Neutrophil (primary cell): ENCODE measurements at regions not wholly inside any gene's neighbourhood (a gene's known extent, or its start where the extent isn't known, plus 50 kb on each side); places are given as distances from the start of the nearest gene placed in this dataset.

ENCODE experiments used
- H3K27ac ChIP-seq: fragments of 200-600 bp; sonication (generic); 2 replicates; pipeline ENCODE4 v1.5.1; 2016; ENCODE audit warnings: mild to moderate bottlenecking, moderate library complexity
- H3K27me3 ChIP-seq: fragments of 200-600 bp; sonication (generic); 2 replicates; pipeline ENCODE4 v1.6.0; 2016; ENCODE audit warnings: mild to moderate bottlenecking
- H3K36me3 ChIP-seq: fragments of 200-600 bp; sonication (generic); 2 replicates; pipeline ENCODE4 v1.5.1; 2017
- H3K4me1 ChIP-seq, 2 experiments: fragments of 200-600 bp in 1 of 2; sonication (generic) in 1 of 2; 1 replicate in 1 of 2; 2 replicates in 1 of 2; pipeline versions ENCODE4 v1.5.1 to v1.6.1; 2013 to 2016; ENCODE audit warnings: low read depth in 1 of 2, low read length in 1 of 2, mild to moderate bottlenecking in 1 of 2, moderate library complexity in 1 of 2; ENCODE audit not compliant: control insufficient read depth in 1 of 2, insufficient read depth in 1 of 2
- H3K4me3 ChIP-seq, 2 experiments: fragments of 200-600 bp in 1 of 2; sonication (generic) in 1 of 2; 1 replicate in 1 of 2; 2 replicates in 1 of 2; pipeline ENCODE4 v1.5.1; 2013 to 2016; ENCODE audit warnings: low read depth in 1 of 2, low read length in 1 of 2, mild to moderate bottlenecking in 1 of 2, moderate library complexity in 1 of 2
- H3K9me3 ChIP-seq: fragments of 200-600 bp; sonication (generic); 2 replicates; pipeline ENCODE4 v1.5.1; 2016
- CTCF ChIP-seq: fragments of 200-600 bp; sonication (generic); IDR thresholded peaks from 2 replicates; pipeline ENCODE4 v1.5.1; 2016; ENCODE audit warnings: antibody characterized with exemption

GRCh38 chr22:19652316-19652715 lies 62.0 kb upstream of the SEPTIN5 start:
- no peak overlapping the region for H3K4me3 ChIP-seq
- H3K27me3 ChIP-seq: no peaks in the 10 kb centered on the region
- TF ChIP-seq CTCF: no peak
- no peaks in the 10 kb centered on the region for H3K4me1 ChIP-seq
- peaks cover 21% of the 10 kb centered on the region for H3K9me3 ChIP-seq
- no peaks in the 10 kb centered on the region for H3K36me3 ChIP-seq
- H3K27ac ChIP-seq: no peak overlapping the region

GRCh38 chr22:19654338-19654987 lies 59.8 kb upstream of the SEPTIN5 start:
- no peaks in the 10 kb centered on the region for H3K27me3 ChIP-seq
- H3K4me3 ChIP-seq: no peak overlapping the region
- H3K9me3 ChIP-seq: peaks cover under 1% of the 10 kb centered on the region
- no peak for TF ChIP-seq CTCF
- H3K36me3 ChIP-seq: no peaks in the 10 kb centered on the region
- no peak overlapping the region for H3K27ac ChIP-seq
- no peaks in the 10 kb centered on the region for H3K4me1 ChIP-seq

GRCh38 chr22:19655399-19655798 lies 58.9 kb upstream of the SEPTIN5 start:
- Histone ChIP-seq H3K4me1 (no peaks in the 10 kb centered on the region), H3K9me3 (no peaks in the 10 kb centered on the region), H3K27ac (no peak overlapping the region), H3K36me3 (no peaks in the 10 kb centered on the region), H3K27me3 (no peaks in the 10 kb centered on the region), H3K4me3 (no peak overlapping the region)
- TF ChIP-seq CTCF: no peak

DNA sequence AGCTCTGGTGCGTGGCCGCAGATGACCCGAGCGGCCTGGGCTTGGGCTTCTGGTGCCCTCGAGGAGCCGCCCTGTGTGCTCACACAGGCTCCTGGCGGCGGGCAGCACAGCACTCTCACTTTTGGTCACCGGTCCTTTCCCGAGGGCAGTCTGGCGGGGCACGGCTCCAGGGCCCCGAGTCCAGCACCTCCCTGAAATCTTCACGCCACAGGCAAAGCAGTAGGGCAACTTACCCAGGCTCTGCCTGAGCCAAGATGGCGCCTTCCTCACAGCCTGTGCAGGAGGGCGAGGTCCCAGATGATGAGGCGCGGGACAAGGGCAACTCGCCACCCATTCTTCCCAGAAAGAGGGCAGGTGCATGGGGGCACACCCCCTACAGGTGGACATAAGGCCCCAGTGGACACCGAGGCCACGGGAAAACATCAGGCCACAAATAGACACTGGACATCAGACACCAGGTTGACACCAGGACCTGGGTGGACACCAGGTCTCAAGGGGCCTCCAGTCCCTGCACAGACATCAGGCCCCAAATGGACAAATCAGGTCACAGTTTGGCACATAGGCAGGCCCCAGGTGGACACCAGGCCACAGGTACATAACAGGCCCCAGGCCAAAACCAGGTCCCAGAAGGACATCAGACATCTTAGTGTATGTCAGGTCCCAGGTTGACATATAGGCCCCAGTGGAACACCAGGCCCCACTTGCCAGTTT lies 57.6 kb upstream of the SEPTIN5 start:
- no peak for TF ChIP-seq CTCF
- no peaks in the 10 kb centered on the region for H3K27me3 ChIP-seq
- no peaks in the 10 kb centered on the region for H3K36me3 ChIP-seq
- no peak overlapping the region for H3K27ac ChIP-seq
- no peak overlapping the region for H3K4me3 ChIP-seq
- no peaks in the 10 kb centered on the region for H3K9me3 ChIP-seq
- H3K4me1 ChIP-seq: no peaks in the 10 kb centered on the region

DNA sequence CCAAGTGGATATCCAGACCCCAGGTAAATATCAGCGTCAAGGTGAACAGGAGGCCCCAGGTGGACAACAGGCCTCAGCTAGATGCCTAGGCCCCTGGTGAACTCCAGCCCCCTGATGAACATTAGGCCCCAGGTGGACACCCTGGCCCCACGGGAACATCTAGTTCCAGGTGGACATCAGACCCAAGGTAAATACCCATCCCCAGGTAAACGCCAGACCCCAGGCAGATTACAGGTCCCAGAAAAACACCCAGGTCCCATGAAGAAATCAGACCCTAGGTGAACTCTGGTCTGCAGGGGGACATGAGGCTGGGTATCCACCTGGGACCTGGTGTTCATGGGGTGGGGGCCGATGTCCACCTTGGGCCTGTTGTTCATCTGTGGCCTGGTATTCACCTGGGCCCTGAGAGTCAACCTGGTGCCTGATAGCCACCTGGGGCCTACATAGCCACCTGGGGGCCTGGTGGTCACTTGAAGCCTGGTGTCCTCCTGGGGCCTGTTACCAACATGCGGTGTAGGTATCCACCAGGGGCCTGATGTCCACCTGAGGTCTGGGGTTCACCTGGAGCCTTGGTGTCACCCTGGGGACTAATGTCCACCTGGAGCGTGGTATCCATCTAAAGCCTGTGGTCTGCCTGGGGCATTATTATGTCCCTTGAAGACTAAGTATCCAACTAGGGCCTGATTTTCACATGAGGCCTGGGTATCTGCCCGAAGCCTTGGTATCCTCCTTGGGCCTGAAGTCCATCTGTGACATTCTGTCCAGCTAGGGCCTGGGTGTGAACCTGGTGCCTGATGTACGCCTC lies 56.8 kb upstream of the SEPTIN5 start:
- Histone ChIP-seq H3K36me3 (no peaks in the 10 kb centered on the region), H3K4me3 (no peak overlapping the region), H3K27me3 (no peaks in the 10 kb centered on the region), H3K9me3 (no peaks in the 10 kb centered on the region), H3K4me1 (no peaks in the 10 kb centered on the region), H3K27ac (no peak overlapping the region)
- no peak for TF ChIP-seq CTCF
